KBM-7 (cell line): ENCODE measurements at regions not wholly inside any gene's neighbourhood (a gene's known extent, or its start where the extent isn't known, plus 50 kb on each side); places are given as distances from the start of the nearest gene placed in this dataset.

Experiments
- DNase-seq: peaks from one replicate; pipeline ENCODE4 v3.0.0-alpha.2; 2015
- in situ Hi-C: fragments of 300-500 bp; cut with MboI; formaldehyde crosslinking; loops from 2 replicates; pipeline ENCODE4 v1.14.3; 2020; ENCODE audit warnings: low sequenced_read_pairs, low pct_unique_long_range_greater_than_20kb, mixed read lengths

DNA sequence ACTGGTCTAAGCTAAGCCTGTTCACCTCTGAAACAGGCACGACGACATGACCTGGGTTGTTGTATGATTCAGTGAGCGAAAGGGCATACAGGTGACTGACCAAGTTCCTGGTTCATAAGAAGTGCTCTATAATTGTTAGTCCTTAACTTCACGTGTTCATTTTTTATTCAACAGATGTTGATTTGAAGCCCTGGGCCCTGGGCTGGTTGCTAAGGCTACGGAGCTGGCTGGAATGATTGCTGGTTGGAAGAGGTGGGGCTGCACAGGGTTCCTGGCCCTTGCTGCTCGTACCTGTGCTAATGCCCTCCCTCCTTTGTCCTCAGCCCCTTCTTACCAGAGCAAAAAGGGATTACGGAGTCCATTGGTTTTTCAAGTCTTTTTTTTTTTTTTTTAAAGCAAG is 111.3 kb upstream of the CSF3R start:
- in situ Hi-C loops, result no loop called here
- DNase-seq, result no peak

DNA sequence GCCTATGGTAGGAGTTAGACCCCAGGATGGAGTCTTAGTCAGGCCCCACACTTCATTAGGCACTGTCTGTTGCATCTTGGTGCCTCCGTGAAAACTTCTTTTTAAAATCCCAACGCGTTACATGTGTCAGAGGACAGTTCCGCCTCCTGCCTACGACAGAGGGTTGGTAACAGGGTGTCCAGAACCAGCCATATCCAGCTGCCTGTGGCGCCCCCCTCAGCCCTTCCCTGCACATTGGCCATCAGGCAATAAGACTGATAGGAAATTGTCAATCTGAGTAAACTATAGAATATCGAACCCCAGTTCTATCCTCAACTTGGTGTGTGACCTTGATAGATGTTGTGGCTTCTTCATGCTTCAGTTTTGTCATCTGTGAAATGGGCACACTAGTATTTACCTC is 108.6 kb upstream of the CSF3R start:
- no peak for DNase-seq
- in situ Hi-C loops, result no loop called here

DNA sequence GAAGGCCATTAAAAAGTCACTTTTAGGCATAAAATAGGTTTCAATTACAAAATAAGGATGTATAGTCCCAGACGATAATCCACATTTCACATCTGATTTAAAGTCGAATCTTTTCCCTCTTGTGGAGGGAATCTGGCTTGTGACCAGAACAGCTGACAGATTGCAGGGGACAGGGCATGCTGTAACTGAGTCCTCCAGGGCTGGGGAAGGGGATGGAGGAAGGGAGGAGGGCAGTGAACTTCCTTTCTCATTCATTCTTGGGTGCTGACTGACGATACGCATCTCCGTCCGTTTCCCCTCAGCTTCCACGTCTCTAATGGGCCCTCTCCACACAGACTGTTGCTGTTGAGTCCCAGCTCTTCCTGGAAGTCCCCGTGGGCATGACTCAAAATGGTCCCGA is 108.1 kb upstream of the CSF3R start:
- DNase-seq, result no peak
- in situ Hi-C loops, result no loop called here

DNA sequence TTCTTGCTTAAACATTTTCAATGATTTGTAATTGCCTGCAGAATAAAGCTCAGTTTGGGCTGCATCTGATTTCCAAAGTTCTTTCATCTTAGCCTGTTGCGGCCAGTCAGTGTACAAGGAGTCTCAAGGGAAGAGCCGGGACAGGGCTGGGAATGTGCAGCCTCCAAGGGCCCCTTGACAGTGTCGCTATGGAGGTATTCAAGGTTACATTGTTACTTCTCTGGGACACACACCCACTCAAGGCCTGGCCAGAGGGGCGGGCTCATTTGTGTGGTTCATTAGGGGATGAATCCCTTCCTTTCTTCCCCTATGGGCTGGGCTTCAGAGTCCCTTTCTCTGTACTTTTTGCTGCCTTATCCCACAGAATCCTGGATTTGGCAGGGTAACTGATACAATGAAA is 107.6 kb upstream of the CSF3R start:
- DNase-seq, result no peak
- in situ Hi-C loops, result no loop called here

DNA sequence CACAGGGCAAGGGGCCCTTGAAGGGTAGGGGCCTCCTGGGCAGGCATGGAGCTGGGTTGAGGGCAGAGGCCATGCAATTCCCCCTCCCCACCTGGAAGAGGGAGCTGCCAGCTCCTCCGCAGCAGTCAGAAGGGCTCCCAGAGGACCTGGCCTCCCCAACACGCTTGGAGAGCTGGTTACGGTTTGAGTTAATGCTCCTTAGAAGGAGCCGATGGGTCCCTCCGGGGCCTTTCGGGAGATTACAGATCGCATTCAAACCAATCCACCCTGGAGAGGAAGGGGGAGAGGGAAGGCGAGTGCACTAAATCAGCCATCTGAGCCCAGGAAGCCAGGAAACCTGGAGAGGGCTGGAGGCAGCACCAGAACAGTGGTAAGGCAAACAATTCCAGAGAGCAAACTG is 106.3 kb upstream of the CSF3R start:
- DNase-seq, result no peak
- in situ Hi-C loops, result no loop called here

DNA sequence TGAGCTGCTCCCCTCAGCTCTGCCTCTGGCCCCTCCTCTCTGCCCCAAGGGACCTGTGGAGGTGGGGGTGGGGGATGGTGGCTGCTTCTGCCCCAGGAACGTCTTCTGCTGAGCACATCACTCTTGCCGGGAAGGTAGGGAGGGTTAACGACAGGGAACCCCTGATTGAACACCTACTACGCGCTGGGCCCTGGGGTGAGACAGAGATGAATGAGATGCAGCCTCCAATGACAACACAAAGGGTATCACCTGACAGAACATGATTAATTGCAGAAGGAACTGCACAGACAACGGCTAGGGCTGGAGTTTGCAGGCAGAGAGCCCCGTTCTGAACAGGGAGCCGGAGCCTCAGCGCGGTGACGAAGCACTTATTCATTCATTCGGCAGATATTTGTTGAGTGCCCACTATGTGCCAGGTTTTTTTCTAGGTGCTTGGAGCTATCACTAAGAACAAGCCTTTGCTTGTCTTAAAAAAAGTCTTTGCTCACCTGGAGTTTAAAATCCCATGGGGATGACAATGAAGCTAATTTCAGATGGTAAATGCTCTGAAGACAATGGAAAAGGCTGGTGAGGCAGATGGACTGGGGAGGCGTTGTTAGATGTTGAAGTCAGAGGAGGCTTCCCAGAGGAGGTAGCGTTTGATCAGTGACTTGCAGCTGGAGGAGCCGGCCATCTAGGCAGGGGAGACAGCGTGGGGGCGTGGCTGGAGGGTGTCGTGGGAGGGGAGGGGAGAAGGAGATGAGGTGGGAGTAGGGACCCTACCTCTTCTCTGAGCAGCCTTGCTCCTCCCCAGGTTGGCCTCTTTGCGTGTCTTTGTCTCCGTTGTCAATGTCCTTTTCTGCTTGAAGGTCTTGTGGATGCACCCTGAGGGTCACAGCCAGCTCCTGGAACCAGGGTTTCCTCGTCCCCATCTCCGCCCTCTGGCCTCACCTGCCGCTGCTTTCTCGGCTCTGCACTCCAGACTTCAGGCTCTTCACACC is 103.1 kb upstream of the CSF3R start:
- in situ Hi-C loops, result no loop called here
- no peak for DNase-seq

DNA sequence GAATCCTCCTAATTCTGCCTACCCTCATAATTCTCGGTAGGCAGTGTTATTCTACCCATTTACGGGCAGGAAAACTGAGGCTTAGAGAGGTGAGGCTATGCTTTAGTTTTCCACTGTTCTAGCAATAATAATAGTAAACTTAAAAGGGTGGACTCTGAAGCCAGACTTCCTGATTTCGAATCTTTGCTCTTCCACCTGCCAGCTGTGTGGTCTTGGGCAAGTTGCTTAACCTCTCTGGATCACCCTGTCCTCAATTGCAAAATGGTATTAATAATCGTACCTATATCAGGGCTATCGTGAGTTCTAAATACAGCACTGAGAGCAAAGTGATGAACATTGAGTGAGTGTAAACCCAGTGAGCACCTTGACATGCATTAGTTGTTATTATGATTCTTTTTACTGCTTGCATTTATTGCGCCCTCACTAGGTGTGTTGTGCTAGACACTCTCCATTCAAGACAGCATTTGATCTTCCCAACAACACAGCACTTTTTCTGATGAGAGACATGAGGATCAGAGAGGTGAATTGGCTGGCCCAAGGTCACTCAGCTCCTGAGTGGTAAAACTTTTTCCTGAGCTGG is 102.3 kb upstream of the CSF3R start:
- in situ Hi-C loops, result no loop called here
- DNase-seq, result no peak

DNA sequence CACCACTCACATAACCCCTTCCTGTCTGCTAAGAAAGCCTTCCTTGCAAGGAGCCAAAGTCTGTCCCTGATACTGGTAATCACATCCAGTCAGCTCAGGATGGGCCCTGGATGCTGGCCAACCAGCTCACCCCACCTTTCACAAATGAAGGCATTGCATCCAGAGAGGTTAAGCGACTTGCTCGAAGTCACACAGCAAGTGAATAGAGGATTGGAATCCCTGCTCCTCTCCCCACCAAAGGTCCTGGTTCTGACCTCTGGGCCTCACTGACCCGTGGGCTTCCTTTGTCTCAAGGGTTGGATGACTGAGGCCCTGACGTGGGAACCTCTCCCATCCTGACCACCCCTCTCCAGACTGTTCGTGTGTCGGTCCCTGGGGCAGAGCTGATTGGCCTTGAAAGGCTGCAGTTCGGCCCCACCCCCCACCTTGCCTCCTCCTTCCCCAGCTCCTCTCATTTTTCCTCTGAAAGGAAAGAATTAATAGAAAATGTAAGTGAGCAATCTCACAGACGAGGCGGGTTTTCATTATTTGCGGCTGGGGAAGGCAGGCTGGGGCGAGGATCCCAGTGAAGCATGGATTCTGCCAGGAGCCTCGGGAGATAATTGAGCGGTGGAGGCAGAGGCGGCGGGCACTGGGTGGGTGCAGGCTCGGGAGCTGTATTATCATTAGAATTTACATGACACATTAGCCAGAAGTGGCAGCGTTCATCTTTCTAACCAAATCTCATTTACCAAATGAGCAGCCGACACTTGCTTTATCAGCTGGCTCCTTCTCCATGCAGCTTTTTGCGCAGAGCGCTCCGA is 101.5 kb upstream of the CSF3R start:
- DNase-seq, result no peak
- in situ Hi-C loops, result no loop called here

DNA sequence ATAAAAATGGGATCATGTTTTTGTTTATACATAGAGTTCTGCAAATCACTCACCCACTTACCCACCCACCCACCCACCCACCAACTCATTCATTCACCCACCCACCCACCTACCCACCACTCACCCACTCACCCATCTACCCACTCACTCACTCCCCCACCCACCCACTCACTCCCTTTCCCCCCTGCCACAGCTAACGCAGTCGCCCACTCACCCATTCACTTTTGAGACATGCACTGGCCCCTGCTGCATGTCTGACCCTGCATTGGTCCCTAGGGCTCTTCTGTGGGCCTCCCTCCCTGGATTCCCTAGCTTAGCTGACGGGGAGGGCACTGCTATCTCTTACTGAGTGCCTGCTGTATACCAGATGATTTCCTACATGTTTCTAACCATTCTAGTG is 100.4 kb upstream of the CSF3R start:
- DNase-seq, result no peak
- in situ Hi-C loops, result no loop called here

DNA sequence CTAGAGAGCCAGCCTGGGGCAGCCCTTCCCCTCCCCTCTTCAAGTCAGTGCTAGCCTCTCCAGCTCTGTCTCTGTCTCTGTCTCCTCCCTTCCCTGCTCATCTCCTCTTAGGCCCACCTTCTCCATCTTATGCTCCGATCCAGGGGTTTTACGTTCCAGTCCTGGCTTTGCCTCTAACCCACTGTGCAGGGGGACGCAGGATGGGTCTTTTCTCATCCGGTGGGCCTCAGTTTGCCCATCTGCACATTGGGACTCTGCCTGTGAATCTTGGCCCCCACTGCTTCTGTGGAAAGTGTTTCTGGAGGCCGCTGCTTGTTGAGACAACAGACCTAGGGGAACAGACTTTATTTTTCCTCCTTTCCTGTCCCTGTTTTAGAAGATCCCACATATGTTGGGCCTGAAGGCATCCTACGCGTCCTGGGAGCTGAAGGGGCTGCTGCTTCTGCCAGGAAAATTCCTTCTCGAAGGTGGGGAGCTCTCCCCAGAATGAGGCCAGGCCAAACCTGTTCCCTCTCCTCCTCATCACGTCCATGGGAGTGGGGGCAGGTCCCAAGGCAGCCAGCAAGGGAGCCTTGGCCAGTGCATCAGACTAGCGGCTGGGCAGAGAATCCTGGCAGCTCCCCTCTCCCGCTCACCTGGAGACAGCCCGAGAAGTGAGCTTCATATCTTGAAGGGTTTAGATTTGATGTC is 99.5 kb upstream of the CSF3R start:
- in situ Hi-C loops, result no loop called here
- DNase-seq, result no peak

DNA sequence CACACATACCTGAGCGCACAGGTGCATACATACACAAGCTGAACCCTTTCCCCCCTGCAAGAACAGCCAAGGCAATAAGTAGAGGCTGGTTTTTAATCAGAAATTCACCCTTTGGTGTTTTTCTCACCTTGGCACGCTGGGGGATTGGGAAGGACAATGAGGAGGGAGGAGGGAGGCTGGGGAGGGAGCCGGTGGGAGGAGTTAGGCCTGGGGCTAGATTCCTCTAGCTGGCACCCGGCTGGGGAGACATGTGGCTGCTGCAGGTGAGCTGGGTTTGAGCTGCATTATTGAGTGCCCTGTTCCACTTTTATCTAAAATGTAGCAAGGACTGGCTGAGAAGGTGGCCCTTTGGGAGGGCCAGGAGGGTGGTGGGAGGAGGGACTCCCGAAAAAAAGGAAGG is 97.8 kb upstream of the CSF3R start:
- DNase-seq, result no peak
- in situ Hi-C loops, result no loop called here

DNA sequence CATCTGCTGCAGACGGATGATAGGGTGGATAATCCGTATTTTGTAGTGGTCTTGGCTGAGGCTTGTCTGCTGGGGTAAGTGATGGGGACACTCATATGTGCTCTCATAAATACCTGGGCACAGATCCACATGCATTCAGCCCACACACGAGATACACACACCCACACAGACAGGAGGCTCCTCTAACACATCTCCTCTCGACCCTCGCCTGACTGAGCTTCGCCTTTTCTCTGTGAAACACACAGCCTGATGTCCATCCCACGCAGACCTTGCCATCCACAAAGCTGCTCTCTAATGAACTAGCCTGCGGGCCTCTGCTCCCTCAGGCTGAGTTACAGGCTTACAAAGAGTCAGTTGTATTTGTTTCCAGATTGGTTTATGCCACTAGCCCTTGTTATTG is 96.3 kb upstream of the CSF3R start:
- in situ Hi-C loops, result no loop called here

DNA sequence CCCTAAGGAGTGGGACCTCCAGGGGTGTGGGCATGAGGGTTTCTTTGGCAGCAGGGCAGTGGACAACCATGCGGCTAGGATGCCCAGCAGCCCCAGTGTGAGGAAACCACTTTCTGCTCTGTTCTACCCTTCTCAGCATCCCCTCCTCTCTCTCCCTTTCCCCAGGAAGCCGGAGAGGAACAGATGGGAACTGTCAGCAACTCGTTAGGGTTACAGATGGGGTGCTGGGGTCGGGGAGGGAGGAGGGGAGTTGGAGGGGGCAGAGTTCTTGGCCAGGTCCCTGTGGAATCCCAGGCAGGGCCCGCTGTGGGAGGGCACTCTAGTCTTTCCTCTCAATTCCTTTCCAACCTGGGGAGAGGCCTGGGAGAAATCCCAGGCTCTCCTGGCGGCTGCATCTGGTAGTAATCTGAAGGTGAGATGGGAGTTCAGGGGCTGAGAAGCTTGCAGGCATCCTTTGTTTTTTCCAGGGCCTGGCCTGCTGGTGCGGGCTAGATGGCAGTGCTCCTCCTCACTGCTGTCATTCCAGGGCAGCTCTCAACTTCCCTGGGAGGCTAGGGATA is 93.9 kb upstream of the CSF3R start:
- DNase-seq, result no peak
- in situ Hi-C loops, result no loop called here

More for the DNA sequence above, 96.3 kb upstream of the CSF3R start:
- no peak for DNase-seq

DNA sequence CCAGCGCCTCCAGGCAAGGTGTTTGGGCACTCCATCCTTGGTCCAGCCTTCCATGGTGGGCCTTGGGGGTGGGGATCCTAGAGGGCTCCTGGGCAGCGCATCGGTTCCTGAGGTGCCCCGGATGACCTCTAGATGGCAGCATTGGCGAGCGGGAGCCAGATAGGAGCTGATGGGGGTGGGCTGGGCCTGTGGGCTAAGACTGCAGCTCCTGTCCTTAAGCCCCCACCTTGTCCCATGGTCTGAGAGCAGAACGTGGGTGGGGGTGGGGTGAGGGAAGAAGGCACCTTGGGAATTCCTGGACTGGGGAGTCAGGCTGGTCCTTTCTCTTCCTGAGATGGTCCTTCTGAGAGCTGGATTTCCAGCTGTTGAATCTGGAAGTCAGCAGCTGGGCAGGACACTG is 93.4 kb upstream of the CSF3R start:
- DNase-seq, result peak; percentile 55
- in situ Hi-C loops, result no loop called here

DNA sequence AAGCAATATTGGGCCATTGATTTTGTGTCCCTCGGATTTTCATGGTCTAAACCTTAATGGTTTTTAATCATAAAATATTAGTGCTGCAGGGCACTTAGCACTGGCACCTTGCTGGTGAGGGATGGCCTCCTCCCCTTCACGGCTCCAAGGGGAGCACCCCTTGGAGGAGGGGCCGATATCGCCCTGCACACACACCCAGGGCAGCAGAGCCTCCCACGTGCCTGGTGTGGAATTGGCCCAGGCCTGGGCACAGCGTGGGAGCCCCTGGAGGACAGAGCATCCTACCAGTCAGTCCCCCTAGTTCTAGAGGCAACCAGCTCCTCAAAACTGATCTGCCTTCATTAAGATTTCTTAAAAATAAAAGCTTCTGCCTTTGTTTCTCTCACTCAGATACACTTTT is 90.7 kb upstream of the CSF3R start:
- DNase-seq, result no peak
- in situ Hi-C loops, result no loop called here

DNA sequence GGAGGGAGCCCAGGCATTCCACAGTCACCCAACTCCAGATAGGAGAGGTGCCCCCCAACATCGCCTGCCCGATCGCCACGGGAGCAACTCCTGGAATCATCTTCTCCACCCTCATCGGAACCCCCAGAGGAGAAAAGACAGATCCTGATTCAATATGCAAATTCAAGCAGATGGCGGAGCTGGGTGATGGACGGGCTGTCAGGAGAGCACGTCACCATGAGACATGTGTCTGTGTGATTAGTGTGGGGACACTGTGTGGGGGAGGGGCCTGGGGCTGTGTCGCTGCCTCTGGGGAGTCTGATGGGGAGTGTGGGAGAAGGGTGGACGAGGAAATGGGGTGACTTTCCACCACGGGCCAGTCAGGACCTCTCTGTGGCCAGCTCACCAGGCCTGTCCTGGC is 90.2 kb upstream of the CSF3R start:
- in situ Hi-C loops, result no loop called here
- DNase-seq, result no peak

DNA sequence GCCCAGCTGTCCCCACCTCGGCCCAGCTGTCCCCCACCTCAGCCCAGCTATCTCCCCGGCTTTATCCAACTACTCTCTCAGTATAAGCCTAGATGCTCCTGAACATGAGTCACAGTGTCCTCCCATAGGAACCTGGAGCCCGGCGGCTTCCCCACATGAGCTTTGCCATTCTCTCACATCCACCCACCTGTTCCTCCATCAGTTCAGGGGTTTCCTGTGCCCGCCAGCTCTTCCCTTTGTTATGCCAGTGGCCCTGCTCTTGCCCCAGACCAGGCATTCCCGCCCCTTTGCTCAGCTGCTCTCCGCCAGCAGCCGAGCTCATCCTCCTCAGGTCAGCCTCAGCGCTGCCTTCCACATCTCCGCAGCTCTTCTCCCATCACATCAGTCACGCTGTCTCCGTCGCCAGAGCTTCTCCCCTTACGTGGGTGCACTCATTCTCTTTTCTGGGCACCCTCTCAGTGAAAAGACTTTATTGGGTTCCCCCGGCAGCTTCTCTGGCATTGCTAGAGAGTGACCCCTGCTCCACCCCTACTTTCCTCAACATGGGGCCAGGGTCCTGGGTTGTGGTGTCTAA is 89.5 kb upstream of the CSF3R start:
- in situ Hi-C loops, result no loop called here
- DNase-seq, result no peak

DNA sequence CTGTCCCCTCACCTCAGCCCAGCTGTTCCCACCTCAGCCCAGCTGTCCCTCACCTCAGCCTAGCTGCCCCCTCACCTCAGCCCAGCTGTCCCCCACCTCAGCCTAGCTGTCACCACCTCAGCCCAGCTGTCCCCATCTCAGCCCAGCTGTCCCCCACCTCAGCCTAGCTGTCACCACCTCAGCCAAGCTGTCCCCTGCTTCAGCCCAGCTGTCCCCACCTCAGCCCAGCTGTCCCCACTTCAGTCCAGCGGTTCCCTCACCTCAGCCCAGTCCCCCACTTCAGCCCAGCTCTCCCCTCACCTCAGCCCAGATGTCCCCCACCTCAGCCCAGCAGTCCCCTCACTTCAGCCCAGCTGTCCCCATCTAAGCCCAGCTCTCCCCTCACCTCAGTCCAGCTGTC is 88.4 kb upstream of the CSF3R start:
- DNase-seq, result no peak
- in situ Hi-C loops, result no loop called here

DNA sequence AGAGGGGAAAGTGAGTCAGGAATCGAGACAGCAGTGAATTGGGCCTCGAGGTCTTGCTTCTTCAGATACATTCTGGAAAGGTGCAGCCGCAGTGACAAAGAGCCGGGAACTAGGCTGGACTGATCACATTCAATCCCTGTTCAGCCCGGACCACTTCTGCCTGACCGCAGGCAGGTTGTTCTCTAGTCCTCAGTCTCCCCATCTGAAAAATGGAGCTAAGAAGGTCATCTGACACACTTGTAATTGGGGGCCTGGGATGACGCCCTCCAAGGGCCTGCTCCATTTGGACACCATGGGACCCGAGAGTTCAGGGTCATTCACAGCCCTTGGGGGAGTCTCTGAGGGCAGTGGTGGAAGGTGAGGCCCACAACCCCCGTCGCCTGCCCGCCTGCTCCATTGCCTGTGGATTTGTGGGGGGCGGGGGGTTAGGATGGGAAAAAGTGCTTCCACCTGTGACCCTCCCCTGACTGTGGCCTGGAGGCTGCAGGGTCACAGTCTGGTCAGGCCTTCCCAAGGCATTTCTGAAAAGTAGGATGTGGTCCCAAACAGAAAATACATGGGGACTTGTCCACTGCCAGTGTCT is 87.9 kb upstream of the CSF3R start:
- no peak for DNase-seq
- in situ Hi-C loops, result no loop called here
